C4-2B (cell line): ENCODE measurements at regions not wholly inside any gene's neighbourhood (a gene's known extent, or its start where the extent isn't known, plus 50 kb on each side); places are given as distances from the start of the nearest gene placed in this dataset.

Experiments
- H3K27ac ChIP-seq: fragments of 450-650 bp; 2 replicates; pipeline ENCODE4 v1.5.1; 2017
- CTCF ChIP-seq: fragments of 450-650 bp; conservative IDR thresholded peaks from 2 replicates; pipeline ENCODE4 v1.5.1; 2017; ENCODE audit warnings: mild to moderate bottlenecking
- ZFX ChIP-seq: fragments of 450-650 bp; IDR thresholded peaks from 2 replicates; pipeline ENCODE4 v1.6.1; 2017

- H3K27ac ChIP-seq, result no peak overlapping the region
- TF ChIP-seq CTCF (no peak), ZFX (no peak)
Observed at GRCh38 chr5:17794201-17794600, 159.9 kb downstream of the TAF11L14 start.

- no peak overlapping the region for H3K27ac ChIP-seq
- TF ChIP-seq ZFX (no peak), CTCF (no peak)
Observed at GRCh38 chr5:17794815-17795214, 160.6 kb downstream of the TAF11L14 start.

GRCh38 chr5:17796142-17796541 is 161.9 kb downstream of the TAF11L14 start:
- TF ChIP-seq CTCF, result no peak
- no peak for TF ChIP-seq ZFX
- no peak overlapping the region for H3K27ac ChIP-seq

GRCh38 chr5:17796757-17797396 is 162.6 kb downstream of the TAF11L14 start:
- no peak overlapping the region for H3K27ac ChIP-seq
- no peak for TF ChIP-seq ZFX
- no peak for TF ChIP-seq CTCF

- TF ChIP-seq ZFX (no peak), CTCF (no peak)
- no peak overlapping the region for H3K27ac ChIP-seq
Observed at GRCh38 chr5:17799521-17799920, 165.3 kb downstream of the TAF11L14 start.

GRCh38 chr5:17801595-17801994 is 167.3 kb downstream of the TAF11L14 start:
- TF ChIP-seq CTCF (no peak), ZFX (no peak)
- H3K27ac ChIP-seq, result no peak overlapping the region

- TF ChIP-seq CTCF, result no peak
- no peak for TF ChIP-seq ZFX
- no peak overlapping the region for H3K27ac ChIP-seq
Observed at GRCh38 chr5:17802256-17802655, 168.0 kb downstream of the TAF11L14 start.
